Right lobe of liver (tissue), 4 donors: ENCODE measurements at regions not wholly inside any gene's neighbourhood (a gene's known extent, or its start where the extent isn't known, plus 50 kb on each side); places are given as distances from the start of the nearest gene placed in this dataset.

ENCODE experiments used
- POLR2A ChIP-seq: fragments of 450-650 bp; IDR thresholded peaks from one replicate; pipeline ENCODE4 v1.6.1; 2017; ENCODE audit warnings: antibody characterized with exemption, mild to moderate bottlenecking
- TF ChIP-seq, protein P1 (sequence below), 4 donors: fragments of 200-600 bp in 3 of 4; fragments of 450-650 bp in 1 of 4; IDR thresholded peaks; one replicate each; pipeline versions ENCODE4 v1.5.1 to v1.8.0; 2016 to 2022; ENCODE audit warnings: antibody characterized with exemption in 4 of 4, mild to moderate bottlenecking in 2 of 4
- donor health status: DM: no; HTN: no; CAD: no.
- donor health status: DM: no; HTN: no; CAD: no.
- donor health status: DM: no; HTN: yes; CAD: no.

DNA sequence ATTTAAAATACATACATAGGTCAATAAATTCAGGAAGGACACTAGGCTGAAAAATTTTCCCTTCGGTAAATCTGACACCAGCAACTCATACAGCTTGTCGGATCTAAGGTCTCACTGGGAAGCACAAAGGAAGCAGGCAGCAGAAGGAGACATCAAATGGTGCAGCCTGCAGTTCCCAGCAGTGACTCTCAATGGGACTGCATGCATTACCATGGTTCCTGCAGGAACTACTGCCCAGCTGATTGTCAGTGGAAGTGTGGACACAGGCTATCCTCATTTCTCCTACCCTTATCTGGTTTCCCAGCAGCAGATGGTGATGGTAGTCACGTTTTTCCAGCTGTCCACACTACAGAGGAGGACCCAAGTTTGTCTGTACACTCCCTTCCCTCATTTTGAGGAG is 113.3 kb downstream of the PPP1R2C start:
- TF ChIP-seq, protein P1, sequence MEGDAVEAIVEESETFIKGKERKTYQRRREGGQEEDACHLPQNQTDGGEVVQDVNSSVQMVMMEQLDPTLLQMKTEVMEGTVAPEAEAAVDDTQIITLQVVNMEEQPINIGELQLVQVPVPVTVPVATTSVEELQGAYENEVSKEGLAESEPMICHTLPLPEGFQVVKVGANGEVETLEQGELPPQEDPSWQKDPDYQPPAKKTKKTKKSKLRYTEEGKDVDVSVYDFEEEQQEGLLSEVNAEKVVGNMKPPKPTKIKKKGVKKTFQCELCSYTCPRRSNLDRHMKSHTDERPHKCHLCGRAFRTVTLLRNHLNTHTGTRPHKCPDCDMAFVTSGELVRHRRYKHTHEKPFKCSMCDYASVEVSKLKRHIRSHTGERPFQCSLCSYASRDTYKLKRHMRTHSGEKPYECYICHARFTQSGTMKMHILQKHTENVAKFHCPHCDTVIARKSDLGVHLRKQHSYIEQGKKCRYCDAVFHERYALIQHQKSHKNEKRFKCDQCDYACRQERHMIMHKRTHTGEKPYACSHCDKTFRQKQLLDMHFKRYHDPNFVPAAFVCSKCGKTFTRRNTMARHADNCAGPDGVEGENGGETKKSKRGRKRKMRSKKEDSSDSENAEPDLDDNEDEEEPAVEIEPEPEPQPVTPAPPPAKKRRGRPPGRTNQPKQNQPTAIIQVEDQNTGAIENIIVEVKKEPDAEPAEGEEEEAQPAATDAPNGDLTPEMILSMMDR (IDR thresholded peaks at IDR 0.05) = no peak
- TF ChIP-seq POLR2A = no peak
